ENCODE measurements at regions not wholly inside any gene's neighbourhood (a gene's known extent, or its start where the extent isn't known, plus 50 kb on each side); places are given as distances from the start of the nearest gene placed in this dataset.

DNA sequence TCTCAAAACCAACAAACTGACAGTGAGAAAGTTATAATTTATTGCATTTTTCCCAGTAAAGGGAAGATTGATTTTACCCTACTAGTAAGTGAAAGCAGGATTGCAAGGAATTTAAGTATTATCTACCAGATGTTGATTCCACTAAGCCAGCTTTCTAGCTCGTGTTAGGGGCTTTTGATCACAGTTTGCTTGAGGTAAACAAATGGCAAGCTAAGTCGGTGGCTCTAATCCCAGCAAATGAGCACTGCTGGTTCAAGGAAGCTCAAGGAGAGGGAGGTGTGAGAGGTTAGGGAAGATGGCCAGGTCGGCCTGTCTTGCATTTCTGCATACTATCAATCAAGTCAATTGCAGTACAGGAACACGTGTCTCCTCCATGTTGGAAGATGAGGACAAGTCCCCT lies 448.7 kb upstream of the POM121L12 start:
- TF ChIP-seq, protein P1, sequence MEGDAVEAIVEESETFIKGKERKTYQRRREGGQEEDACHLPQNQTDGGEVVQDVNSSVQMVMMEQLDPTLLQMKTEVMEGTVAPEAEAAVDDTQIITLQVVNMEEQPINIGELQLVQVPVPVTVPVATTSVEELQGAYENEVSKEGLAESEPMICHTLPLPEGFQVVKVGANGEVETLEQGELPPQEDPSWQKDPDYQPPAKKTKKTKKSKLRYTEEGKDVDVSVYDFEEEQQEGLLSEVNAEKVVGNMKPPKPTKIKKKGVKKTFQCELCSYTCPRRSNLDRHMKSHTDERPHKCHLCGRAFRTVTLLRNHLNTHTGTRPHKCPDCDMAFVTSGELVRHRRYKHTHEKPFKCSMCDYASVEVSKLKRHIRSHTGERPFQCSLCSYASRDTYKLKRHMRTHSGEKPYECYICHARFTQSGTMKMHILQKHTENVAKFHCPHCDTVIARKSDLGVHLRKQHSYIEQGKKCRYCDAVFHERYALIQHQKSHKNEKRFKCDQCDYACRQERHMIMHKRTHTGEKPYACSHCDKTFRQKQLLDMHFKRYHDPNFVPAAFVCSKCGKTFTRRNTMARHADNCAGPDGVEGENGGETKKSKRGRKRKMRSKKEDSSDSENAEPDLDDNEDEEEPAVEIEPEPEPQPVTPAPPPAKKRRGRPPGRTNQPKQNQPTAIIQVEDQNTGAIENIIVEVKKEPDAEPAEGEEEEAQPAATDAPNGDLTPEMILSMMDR (IDR thresholded peaks at IDR 0.05): no peak

DNA sequence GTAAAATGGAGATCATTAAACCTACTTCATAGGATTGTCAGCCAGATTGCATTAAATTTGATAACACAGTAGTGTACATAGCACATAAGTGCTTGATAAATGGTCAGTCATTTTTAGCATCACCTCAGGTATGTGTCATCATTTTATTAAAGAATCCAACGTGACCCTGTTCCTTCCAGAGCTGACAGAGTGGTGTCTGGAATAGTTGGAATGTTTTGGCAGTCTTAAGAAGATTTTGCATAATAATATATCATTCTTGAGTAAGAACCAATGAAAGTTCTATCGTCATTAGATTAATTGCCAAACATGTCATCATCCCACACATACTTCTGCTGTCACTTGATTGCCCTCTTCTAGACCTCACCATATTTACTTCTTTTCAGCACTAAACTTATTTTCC lies 451.4 kb upstream of the POM121L12 start:
- TF ChIP-seq, protein P1 (IDR thresholded peaks at IDR 0.05): no peak

- TF ChIP-seq, protein P1 (IDR thresholded peaks at IDR 0.05): no peak
Observed at GRCh38 chr7:52571026-52571425, 464.4 kb upstream of the POM121L12 start.

GRCh38 chr7:52569151-52569550 lies 466.3 kb upstream of the POM121L12 start:
- TF ChIP-seq, protein P1 (IDR thresholded peaks at IDR 0.05): no peak

- TF ChIP-seq, protein P1 (IDR thresholded peaks at IDR 0.05): no peak
Observed at GRCh38 chr7:52565974-52566373, 469.5 kb upstream of the POM121L12 start.

- TF ChIP-seq, protein P1 (IDR thresholded peaks at IDR 0.05): no peak
Observed at GRCh38 chr7:52555805-52556204, 479.6 kb upstream of the POM121L12 start.

GRCh38 chr7:52547308-52547910 lies 488.0 kb upstream of the POM121L12 start:
- TF ChIP-seq, protein P1 (IDR thresholded peaks at IDR 0.05): no peak

GRCh38 chr7:52540041-52540440 lies 495.4 kb upstream of the POM121L12 start:
- TF ChIP-seq, protein P1 (IDR thresholded peaks at IDR 0.05): no peak

All from LNCAP (cell line).